Stomach (tissue), 4 donors: ENCODE measurements at regions not wholly inside any gene's neighbourhood (a gene's known extent, or its start where the extent isn't known, plus 50 kb on each side); places are given as distances from the start of the nearest gene placed in this dataset.

Experiments used
- POLR2A ChIP-seq, 4 donors: fragments of 450-650 bp; IDR thresholded peaks; one replicate each; pipeline ENCODE4 v1.6.1; 2016; ENCODE audit warnings: antibody characterized with exemption in 4 of 4, control low read depth in 2 of 4, mild to moderate bottlenecking in 1 of 4, moderate library complexity in 1 of 4
- POLR2AphosphoS5 ChIP-seq, 3 donors: sonication (generic); formaldehyde crosslinking; IDR thresholded peaks; one replicate each; pipeline ENCODE4 v1.6.1; 2016; ENCODE audit warnings: antibody characterized with exemption in 3 of 3

DNA sequence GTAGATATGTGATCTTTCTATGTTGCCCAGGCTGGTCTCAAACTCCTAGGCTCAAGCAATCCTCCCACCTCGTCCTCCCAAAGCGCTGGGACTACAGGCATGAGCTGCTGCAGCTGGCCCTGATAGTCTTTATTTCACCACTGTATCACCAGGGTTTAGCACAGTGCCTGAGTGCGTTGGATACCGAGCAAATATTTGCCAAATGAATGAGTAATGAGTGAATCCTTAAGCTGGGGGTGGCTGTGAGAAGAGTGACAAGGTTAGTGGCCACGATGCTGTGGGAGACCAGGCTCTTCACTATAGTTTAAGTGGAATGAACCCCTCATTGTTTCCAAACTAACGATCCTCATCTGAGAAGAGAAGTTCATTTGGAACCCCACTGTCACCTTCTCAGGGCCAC lies 60.8 kb upstream of the FAM136A start:
- TF ChIP-seq POLR2A (IDR thresholded peaks at IDR 0.05) (no peak), POLR2AphosphoS5 (IDR thresholded peaks at IDR 0.05) (no peak)
